Transverse colon (tissue), 3 donors: ENCODE measurements at regions not wholly inside any gene's neighbourhood (a gene's known extent, or its start where the extent isn't known, plus 50 kb on each side); places are given as distances from the start of the nearest gene placed in this dataset.

Experiments
- CTCF ChIP-seq, 5 experiments: fragments of 200-600 bp in 3 of 5; fragments of 450-650 bp in 2 of 5; sonication (generic) in 3 of 5; IDR thresholded peaks; 1 replicate in 2 of 5; 2 replicates in 3 of 5; pipeline ENCODE4 v1.5.1; 2016 to 2017; ENCODE audit warnings: antibody characterized with exemption in 5 of 5, inconsistent platforms in 3 of 5, mild to moderate bottlenecking in 2 of 5, moderate library complexity in 1 of 5
- POLR2A ChIP-seq: fragments of 450-650 bp; IDR thresholded peaks from one replicate; pipeline ENCODE4 v1.6.1; 2016; ENCODE audit warnings: antibody characterized with exemption, mild to moderate bottlenecking, moderate library complexity

GRCh38 chr10:64690194-64690593 lies 1169.0 kb downstream of the REEP3 start:
- TF ChIP-seq CTCF (IDR thresholded peaks at IDR 0.05) (no peak), POLR2A (no peak)
